MM.1S (cell line): ENCODE measurements at regions not wholly inside any gene's neighbourhood (a gene's known extent, or its start where the extent isn't known, plus 50 kb on each side); places are given as distances from the start of the nearest gene placed in this dataset.

Source experiments
- DNase-seq: peaks from one replicate; pipeline ENCODE4 v3.0.0-alpha.2; 2015
- H2AFZ ChIP-seq: fragments of 300-600 bp; sonication (generic); 2 replicates; pipeline ENCODE4 v1.6.0; 2016; ENCODE audit warnings: antibody characterized with exemption, low read length
- H3F3A ChIP-seq: fragments of 300-600 bp; sonication (generic); 2 replicates; pipeline ENCODE4 v1.6.1; 2016; ENCODE audit warnings: mild to moderate bottlenecking, antibody characterized with exemption, low read length, moderate library complexity, mixed read lengths; ENCODE audit not compliant: insufficient read depth
- H3K27ac ChIP-seq: fragments of 300-600 bp; sonication (generic); 2 replicates; pipeline ENCODE4 v1.5.1; 2016; ENCODE audit warnings: mild to moderate bottlenecking, low read length
- H3K27me3 ChIP-seq: fragments of 300-600 bp; sonication (generic); replicated peaks from 2 replicates; pipeline ENCODE4 v1.6.0; 2016; ENCODE audit warnings: low read length; ENCODE audit not compliant: insufficient read depth
- H3K36me3 ChIP-seq: fragments of 300-600 bp; sonication (generic); replicated peaks from 2 replicates; pipeline ENCODE4 v1.6.1; 2016; ENCODE audit warnings: mild to moderate bottlenecking, low read length, mixed read lengths; ENCODE audit not compliant: insufficient read depth
- H3K4me1 ChIP-seq: fragments of 300-600 bp; sonication (generic); 2 replicates; pipeline ENCODE4 v1.6.1; 2016; ENCODE audit warnings: low read length, mixed read lengths
- H3K4me2 ChIP-seq: fragments of 300-600 bp; sonication (generic); 2 replicates; pipeline ENCODE4 v1.6.0; 2016; ENCODE audit warnings: low read depth, low read length
- H3K4me3 ChIP-seq: fragments of 300-600 bp; sonication (generic); 2 replicates; pipeline ENCODE4 v1.5.1; 2016; ENCODE audit warnings: low read length, mixed read lengths
- H3K79me2 ChIP-seq: fragments of 300-600 bp; sonication (generic); 2 replicates; pipeline ENCODE4 v1.6.1; 2016; ENCODE audit warnings: mixed run types, low read length, mixed read lengths
- H3K9ac ChIP-seq: fragments of 300-600 bp; sonication (generic); 2 replicates; pipeline ENCODE4 v1.6.1; 2016; ENCODE audit warnings: low read length, mixed read lengths
- H3K9me2 ChIP-seq: fragments of 300-600 bp; sonication (generic); replicated peaks from 2 replicates; pipeline ENCODE4 v1.6.1; 2016; ENCODE audit warnings: mild to moderate bottlenecking, low read length, mixed read lengths; ENCODE audit not compliant: insufficient read depth
- H3K9me3 ChIP-seq: fragments of 300-600 bp; sonication (generic); replicated peaks from 2 replicates; pipeline ENCODE4 v1.6.1; 2016; ENCODE audit warnings: mild to moderate bottlenecking, low read length, mixed read lengths; ENCODE audit not compliant: insufficient read depth
- H4K20me1 ChIP-seq: fragments of 300-600 bp; sonication (generic); 2 replicates; pipeline ENCODE4 v1.6.1; 2016; ENCODE audit warnings: mild to moderate bottlenecking, low read length, moderate library complexity, mixed read lengths; ENCODE audit not compliant: insufficient read depth
- EZH2 ChIP-seq: fragments of 300-600 bp; sonication (generic); optimal IDR thresholded peaks from 2 replicates; pipeline ENCODE3; 2017; ENCODE audit warnings: low read depth, mild to moderate bottlenecking, antibody characterized with exemption, low read length, mixed read lengths
- EZH2phosphoT487 ChIP-seq: fragments of 300-600 bp; sonication (generic); IDR thresholded peaks from 2 replicates; pipeline ENCODE4 v1.6.1; 2018; ENCODE audit warnings: antibody characterized with exemption, low read length
- TF ChIP-seq, protein P1 (sequence below): fragments of 300-600 bp; sonication (generic); IDR thresholded peaks from 2 replicates; pipeline ENCODE4 v1.5.1; 2016; ENCODE audit warnings: antibody characterized with exemption, low read length, mixed read lengths

DNA sequence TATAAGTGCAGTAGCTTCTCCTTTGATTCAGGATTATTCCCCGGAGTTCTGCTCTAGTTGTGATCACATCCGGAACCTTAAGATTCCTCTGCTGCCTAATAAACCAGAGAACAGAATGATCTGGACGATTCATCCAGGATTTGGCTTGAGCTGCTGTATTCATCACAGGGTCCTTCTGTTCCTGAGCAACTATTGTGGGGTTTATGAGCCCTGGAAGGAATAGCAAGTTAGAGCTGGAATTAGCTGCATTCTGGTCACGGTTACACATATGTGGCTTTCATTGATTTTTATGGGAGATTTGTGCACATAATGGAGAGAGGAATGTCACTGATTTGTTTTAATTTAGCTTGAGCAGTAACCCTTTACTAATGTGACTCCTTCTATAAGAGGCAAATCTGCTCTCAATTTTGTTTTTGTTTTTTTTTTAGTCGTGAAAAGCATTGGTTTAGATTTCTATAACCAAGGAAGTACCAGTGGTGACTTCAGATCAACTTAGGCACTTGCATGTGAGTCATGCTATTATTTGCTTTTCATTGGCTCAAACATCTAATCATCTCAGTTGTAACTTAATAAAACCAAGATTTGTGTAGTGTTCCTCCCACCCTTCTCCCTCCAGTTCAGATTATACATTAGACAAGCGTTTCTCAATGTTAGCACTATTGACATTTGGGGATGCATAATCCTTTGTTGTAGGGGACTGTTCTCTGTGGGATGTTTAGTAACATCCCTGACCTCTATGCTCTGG lies 148.5 kb downstream of the OTOL1 start:
- Histone ChIP-seq H2AFZ (no peak overlapping the region), H3K4me2 (no peak overlapping the region), H3K9me3 (no peaks in the 10 kb centered on the region), H3K27ac (no peak overlapping the region), H3K4me1 (no peaks in the 10 kb centered on the region), H3K79me2 (no peaks in the 10 kb centered on the region), H3F3A (no peaks in the 10 kb centered on the region), H3K9ac (no peak overlapping the region), H3K4me3 (no peak overlapping the region), H4K20me1 (no peaks in the 10 kb centered on the region), H3K9me2 (no peaks in the 10 kb centered on the region), H3K27me3 (no peaks in the 10 kb centered on the region), H3K36me3 (no peaks in the 10 kb centered on the region)
- TF ChIP-seq, protein P1, sequence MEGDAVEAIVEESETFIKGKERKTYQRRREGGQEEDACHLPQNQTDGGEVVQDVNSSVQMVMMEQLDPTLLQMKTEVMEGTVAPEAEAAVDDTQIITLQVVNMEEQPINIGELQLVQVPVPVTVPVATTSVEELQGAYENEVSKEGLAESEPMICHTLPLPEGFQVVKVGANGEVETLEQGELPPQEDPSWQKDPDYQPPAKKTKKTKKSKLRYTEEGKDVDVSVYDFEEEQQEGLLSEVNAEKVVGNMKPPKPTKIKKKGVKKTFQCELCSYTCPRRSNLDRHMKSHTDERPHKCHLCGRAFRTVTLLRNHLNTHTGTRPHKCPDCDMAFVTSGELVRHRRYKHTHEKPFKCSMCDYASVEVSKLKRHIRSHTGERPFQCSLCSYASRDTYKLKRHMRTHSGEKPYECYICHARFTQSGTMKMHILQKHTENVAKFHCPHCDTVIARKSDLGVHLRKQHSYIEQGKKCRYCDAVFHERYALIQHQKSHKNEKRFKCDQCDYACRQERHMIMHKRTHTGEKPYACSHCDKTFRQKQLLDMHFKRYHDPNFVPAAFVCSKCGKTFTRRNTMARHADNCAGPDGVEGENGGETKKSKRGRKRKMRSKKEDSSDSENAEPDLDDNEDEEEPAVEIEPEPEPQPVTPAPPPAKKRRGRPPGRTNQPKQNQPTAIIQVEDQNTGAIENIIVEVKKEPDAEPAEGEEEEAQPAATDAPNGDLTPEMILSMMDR: no peak
- no peak for TF ChIP-seq EZH2
- TF ChIP-seq EZH2phosphoT487: no peak
- no peak for DNase-seq

- TF ChIP-seq EZH2phosphoT487: no peak
- no peak for TF ChIP-seq EZH2
- TF ChIP-seq, protein P1: no peak
These were observed 151.4 kb downstream of the OTOL1 start for GRCh38 chr3:161647936-161648470.

GRCh38 chr3:161649900-161650484 lies 153.4 kb downstream of the OTOL1 start:
- TF ChIP-seq EZH2phosphoT487: no peak
- TF ChIP-seq, protein P1: no peak
- no peak for TF ChIP-seq EZH2
- no peak for DNase-seq
- no peaks in the 10 kb centered on the region for H4K20me1 ChIP-seq
- no peak overlapping the region for H3K4me2 ChIP-seq
- H3F3A ChIP-seq: no peaks in the 10 kb centered on the region
- no peak overlapping the region for H2AFZ ChIP-seq
- H3K9me2 ChIP-seq: no peaks in the 10 kb centered on the region
- H3K4me3 ChIP-seq: no peak overlapping the region
- no peaks in the 10 kb centered on the region for H3K4me1 ChIP-seq
- no peaks in the 10 kb centered on the region for H3K27me3 ChIP-seq
- no peak overlapping the region for H3K9ac ChIP-seq
- no peaks in the 10 kb centered on the region for H3K36me3 ChIP-seq
- H3K79me2 ChIP-seq: no peaks in the 10 kb centered on the region
- H3K27ac ChIP-seq: no peak overlapping the region
- no peaks in the 10 kb centered on the region for H3K9me3 ChIP-seq

More at GRCh38 chr3:161647936-161648470, 151.4 kb downstream of the OTOL1 start:
- Histone ChIP-seq H3K36me3 (no peaks in the 10 kb centered on the region), H3K4me2 (no peak overlapping the region), H3K4me3 (no peak overlapping the region), H4K20me1 (no peaks in the 10 kb centered on the region), H3K4me1 (no peaks in the 10 kb centered on the region), H3K79me2 (no peaks in the 10 kb centered on the region), H3K9me2 (no peaks in the 10 kb centered on the region), H3K9ac (no peak overlapping the region), H3F3A (no peaks in the 10 kb centered on the region), H3K27me3 (no peaks in the 10 kb centered on the region), H3K27ac (no peak overlapping the region), H3K9me3 (no peaks in the 10 kb centered on the region), H2AFZ (no peak overlapping the region)
- DNase-seq: no peak
